ENCODE measurements at regions not wholly inside any gene's neighbourhood (a gene's known extent, or its start where the extent isn't known, plus 50 kb on each side); places are given as distances from the start of the nearest gene placed in this dataset.

DNA sequence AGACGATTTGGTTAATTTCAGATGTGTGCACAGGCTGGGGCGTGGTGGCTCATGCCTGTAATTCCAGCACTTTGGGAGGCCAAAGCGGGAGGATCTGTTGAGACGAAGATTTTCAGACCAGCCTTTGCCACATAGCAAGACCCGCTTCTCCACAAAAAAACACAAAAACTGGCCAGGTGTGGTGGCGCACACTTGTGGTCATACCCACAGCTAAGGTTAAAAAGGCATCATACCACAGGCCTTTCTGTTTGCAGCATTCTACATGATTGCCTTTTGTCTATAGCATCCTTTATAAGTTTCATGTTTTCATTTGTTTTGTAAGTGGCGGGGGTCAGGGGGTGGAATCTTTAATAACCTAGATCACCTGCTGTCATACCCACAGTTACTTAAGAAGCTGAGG is 239.9 kb upstream of the NOX3 start:
- Mint-ChIP-seq H3K27me3 (no peaks in the 10 kb centered on the region), H3K27ac (no peak overlapping the region), H3K4me1 (no peaks in the 10 kb centered on the region), H3K9me3 (ENCODE audit: low read depth) (no peaks in the 10 kb centered on the region), H3K36me3 (ENCODE audit: low read depth) (no peaks in the 10 kb centered on the region), H3K4me3 (no peak overlapping the region)
- intact Hi-C loops (cut with DNase I, micrococcal nuclease) = no loop called here
- no peak for DNase-seq
- CTCF ChIA-PET = no interaction called here
- POLR2A ChIA-PET = no interaction called here
- no peak for ATAC-seq

DNA sequence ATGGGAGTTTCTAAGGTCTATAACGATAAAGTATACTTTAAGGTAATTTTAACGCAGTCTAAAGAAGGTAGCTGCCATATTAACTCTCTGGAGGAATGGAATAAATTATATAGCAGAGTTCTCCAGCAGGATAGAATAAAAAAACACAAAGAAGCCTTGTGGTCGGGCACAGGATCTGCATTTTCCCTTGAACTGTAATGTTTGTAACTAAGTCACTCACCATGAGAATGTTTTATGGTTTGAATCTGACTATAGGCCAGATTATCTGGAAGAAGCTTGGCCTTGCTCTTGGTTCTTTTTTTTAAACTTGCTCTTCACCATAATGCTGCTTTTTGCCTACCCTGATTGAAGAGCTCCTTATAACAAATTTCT is 238.8 kb upstream of the NOX3 start:
- H3K4me1 Mint-ChIP-seq = no peaks in the 10 kb centered on the region
- no peak for ATAC-seq
- intact Hi-C loops (cut with DNase I, micrococcal nuclease) = no loop called here
- no peak overlapping the region for H3K27ac Mint-ChIP-seq
- H3K36me3 Mint-ChIP-seq (ENCODE audit: low read depth) = no peaks in the 10 kb centered on the region
- no peak for DNase-seq
- H3K4me3 Mint-ChIP-seq = no peak overlapping the region
- CTCF ChIA-PET = interaction anchor here (0.6 kb wide), 1 partner anchor 182 kb away, joined by 3 read pairs; no protein-coding TSS in a partner anchor
- H3K9me3 Mint-ChIP-seq (ENCODE audit: low read depth) = no peaks in the 10 kb centered on the region
- no peaks in the 10 kb centered on the region for H3K27me3 Mint-ChIP-seq
- POLR2A ChIA-PET = no interaction called here

DNA sequence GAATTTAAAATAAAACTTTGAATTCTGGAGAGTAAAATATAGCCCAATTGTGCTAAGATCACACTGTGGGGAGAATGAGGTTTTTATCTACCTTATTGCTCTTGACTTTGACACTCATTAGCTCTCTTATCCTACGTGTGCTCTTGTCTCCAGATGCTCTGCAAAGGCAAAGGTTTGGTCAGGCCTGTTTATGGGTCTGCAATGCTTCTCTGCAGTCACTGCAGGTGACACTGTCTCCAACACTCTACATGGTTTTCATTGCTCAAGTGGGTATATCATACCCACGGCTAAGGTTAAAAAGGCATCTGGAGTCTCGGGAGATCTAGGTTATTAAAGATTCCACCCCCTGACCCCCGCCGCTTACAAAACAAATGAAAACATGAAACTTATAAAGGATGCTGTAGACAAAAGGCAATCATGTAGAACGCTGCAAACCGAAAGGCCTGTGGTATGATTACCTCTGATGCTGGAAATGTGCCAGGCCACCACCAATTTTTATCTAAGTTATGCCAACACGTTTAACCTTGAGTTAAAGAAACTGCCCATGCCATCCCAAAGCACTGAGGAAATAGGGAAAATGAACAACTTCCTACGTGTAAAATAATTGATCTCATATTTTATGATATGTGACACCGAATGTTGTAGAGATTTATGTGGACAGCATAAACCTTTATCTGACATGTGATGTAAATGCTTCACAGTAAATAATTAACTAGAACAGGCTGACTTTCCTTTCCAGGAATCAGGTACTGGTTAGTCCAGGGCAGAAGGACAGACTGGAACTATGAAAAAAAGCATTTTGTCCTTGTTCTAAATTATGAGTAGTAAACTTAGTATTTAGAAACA is 238.2 kb upstream of the NOX3 start:
- Mint-ChIP-seq H3K36me3 (ENCODE audit: low read depth) (no peaks in the 10 kb centered on the region), H3K27me3 (no peaks in the 10 kb centered on the region), H3K4me1 (no peaks in the 10 kb centered on the region), H3K4me3 (no peak overlapping the region), H3K27ac (no peak overlapping the region), H3K9me3 (ENCODE audit: low read depth) (no peaks in the 10 kb centered on the region)
- ATAC-seq (no peak), DNase-seq (no peak)
- ChIA-PET CTCF (interaction anchor here (0.6 kb wide), 1 partner anchor 181 kb away, joined by 3 read pairs; no protein-coding TSS in a partner anchor), POLR2A (no interaction called here)
- intact Hi-C loops (cut with DNase I, micrococcal nuclease) = no loop called here

DNA sequence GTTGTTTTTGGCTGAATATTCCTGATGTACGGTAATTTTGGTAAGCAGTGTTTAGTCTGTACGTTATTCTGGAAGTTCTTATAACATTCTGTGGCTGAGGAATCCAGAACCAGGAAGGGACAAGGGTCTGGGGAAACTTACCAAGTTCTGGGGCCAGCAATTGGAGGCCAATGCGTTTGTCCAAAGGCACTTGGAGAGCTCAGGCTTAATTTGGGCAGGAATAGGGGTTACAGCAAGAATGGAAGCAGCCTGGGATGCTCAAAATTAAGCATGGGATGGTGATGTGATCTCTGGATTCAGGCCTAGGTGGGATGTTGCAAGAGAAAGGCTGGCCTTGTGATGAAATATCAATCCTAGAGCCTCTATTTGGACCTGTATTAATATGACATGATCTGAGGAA is 235.2 kb upstream of the NOX3 start:
- Mint-ChIP-seq H3K9me3 (ENCODE audit: low read depth) (no peaks in the 10 kb centered on the region), H3K4me3 (no peak overlapping the region), H3K27ac (no peak overlapping the region), H3K27me3 (peaks cover 4% of the 10 kb centered on the region), H3K4me1 (no peaks in the 10 kb centered on the region), H3K36me3 (ENCODE audit: low read depth) (no peaks in the 10 kb centered on the region)
- ATAC-seq = no peak
- CTCF ChIA-PET = no interaction called here
- no peak for DNase-seq
- POLR2A ChIA-PET = no interaction called here
- intact Hi-C loops (cut with DNase I, micrococcal nuclease) = no loop called here

- H3K9me3 Mint-ChIP-seq (ENCODE audit: low read depth) = no peaks in the 10 kb centered on the region
- CTCF ChIA-PET = no interaction called here
Measured at GRCh38 chr6:155687645-155688044, 232.0 kb upstream of the NOX3 start.

GRCh38 chr6:155684416-155685196 is 229.0 kb upstream of the NOX3 start:
- no peak for ATAC-seq
- H3K36me3 Mint-ChIP-seq (ENCODE audit: low read depth) = no peaks in the 10 kb centered on the region
- POLR2A ChIA-PET = interaction anchor here (0.6 kb wide), 1 partner anchor 1797 kb away, joined by 10 read pairs; no protein-coding TSS in a partner anchor
- H3K27ac Mint-ChIP-seq = no peak overlapping the region
- CTCF ChIA-PET = interaction anchor here (0.6 kb wide), 1 partner anchor 423 kb away, joined by 4 read pairs; no protein-coding TSS in a partner anchor
- intact Hi-C loops (cut with DNase I, micrococcal nuclease) = no loop called here
- H3K4me3 Mint-ChIP-seq = no peak overlapping the region
- H3K4me1 Mint-ChIP-seq = peaks cover 5% of the 10 kb centered on the region
- no peaks in the 10 kb centered on the region for H3K9me3 Mint-ChIP-seq (ENCODE audit: low read depth)
- DNase-seq = no peak
- H3K27me3 Mint-ChIP-seq = peaks cover 4% of the 10 kb centered on the region

More at GRCh38 chr6:155687645-155688044, 232.0 kb upstream of the NOX3 start:
- H3K36me3 Mint-ChIP-seq (ENCODE audit: low read depth) = no peaks in the 10 kb centered on the region
- H3K4me3 Mint-ChIP-seq = no peak overlapping the region
- H3K27me3 Mint-ChIP-seq = peaks cover 4% of the 10 kb centered on the region
- DNase-seq (no peak), ATAC-seq (no peak)
- H3K27ac Mint-ChIP-seq = no peak overlapping the region
- POLR2A ChIA-PET = no interaction called here
- peaks cover 5% of the 10 kb centered on the region for H3K4me1 Mint-ChIP-seq
- intact Hi-C loops (cut with DNase I, micrococcal nuclease) = no loop called here

DNA sequence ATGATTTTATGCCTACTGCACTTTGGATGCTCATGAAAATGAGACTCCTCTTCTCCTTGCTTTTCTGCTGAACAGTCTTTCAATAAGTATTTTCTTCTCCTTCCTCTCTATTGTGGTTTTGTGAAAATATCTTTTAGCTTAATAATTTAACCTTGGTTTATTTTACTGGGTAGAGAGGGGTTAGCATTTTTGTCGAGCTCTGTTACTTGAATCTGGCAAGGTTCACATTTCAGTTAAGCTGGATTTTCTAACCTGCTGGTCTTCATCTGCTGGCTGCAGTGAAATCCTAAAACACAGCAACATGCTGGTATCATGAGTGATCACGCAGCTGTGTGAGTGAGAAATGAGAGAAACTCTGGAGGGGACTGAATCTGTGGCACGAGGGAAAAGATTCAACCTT is 222.7 kb upstream of the NOX3 start:
- intact Hi-C loops (cut with DNase I, micrococcal nuclease) = no loop called here
- no peaks in the 10 kb centered on the region for H3K4me1 Mint-ChIP-seq
- no peak overlapping the region for H3K4me3 Mint-ChIP-seq
- DNase-seq (no peak), ATAC-seq (no peak)
- peaks cover 4% of the 10 kb centered on the region for H3K27me3 Mint-ChIP-seq
- H3K9me3 Mint-ChIP-seq (ENCODE audit: low read depth) = no peaks in the 10 kb centered on the region
- no peaks in the 10 kb centered on the region for H3K36me3 Mint-ChIP-seq (ENCODE audit: low read depth)
- CTCF ChIA-PET = interaction anchor here (0.5 kb wide), 1 partner anchor 143 kb away, joined by 3 read pairs; no protein-coding TSS in a partner anchor
- H3K27ac Mint-ChIP-seq = no peak overlapping the region
- POLR2A ChIA-PET = no interaction called here

DNA sequence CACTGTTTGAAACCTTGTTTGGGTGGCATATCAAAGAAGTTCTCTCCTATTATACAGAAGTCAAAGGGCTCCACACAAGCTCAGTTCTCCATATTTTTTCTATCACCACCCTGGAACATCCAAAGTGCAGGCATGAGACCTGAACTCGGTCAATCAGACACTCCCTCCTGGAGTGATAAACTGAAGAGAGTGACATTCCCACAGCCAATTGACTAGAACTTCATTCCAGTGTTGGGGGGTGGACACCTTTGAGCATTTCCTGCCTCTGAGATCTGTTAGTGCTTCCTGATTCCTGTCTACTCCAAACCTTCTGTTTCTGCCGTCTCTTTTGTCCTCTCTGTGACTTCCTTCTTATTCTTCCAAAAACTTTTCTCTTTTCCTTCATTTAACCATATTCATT is 220.7 kb upstream of the NOX3 start:
- no peaks in the 10 kb centered on the region for H3K36me3 Mint-ChIP-seq (ENCODE audit: low read depth)
- H3K27ac Mint-ChIP-seq = no peak overlapping the region
- H3K9me3 Mint-ChIP-seq (ENCODE audit: low read depth) = no peaks in the 10 kb centered on the region
- POLR2A ChIA-PET = no interaction called here
- H3K4me3 Mint-ChIP-seq = no peak overlapping the region
- H3K4me1 Mint-ChIP-seq = no peaks in the 10 kb centered on the region
- DNase-seq = no peak
- intact Hi-C loops (cut with DNase I, micrococcal nuclease) = no loop called here
- no peak for ATAC-seq
- peaks cover 5% of the 10 kb centered on the region for H3K27me3 Mint-ChIP-seq
- CTCF ChIA-PET = no interaction called here

- ChIA-PET CTCF (no interaction called here), POLR2A (no interaction called here)
- DNase-seq = no peak
- ATAC-seq = no peak
- Mint-ChIP-seq H3K9me3 (ENCODE audit: low read depth) (no peaks in the 10 kb centered on the region), H3K4me1 (no peaks in the 10 kb centered on the region), H3K36me3 (ENCODE audit: low read depth) (no peaks in the 10 kb centered on the region), H3K27ac (no peak overlapping the region), H3K27me3 (peaks cover 3% of the 10 kb centered on the region), H3K4me3 (no peak overlapping the region)
- intact Hi-C loops (cut with DNase I, micrococcal nuclease) = no loop called here
Measured at GRCh38 chr6:155670655-155671054, 215.0 kb upstream of the NOX3 start.

DNA sequence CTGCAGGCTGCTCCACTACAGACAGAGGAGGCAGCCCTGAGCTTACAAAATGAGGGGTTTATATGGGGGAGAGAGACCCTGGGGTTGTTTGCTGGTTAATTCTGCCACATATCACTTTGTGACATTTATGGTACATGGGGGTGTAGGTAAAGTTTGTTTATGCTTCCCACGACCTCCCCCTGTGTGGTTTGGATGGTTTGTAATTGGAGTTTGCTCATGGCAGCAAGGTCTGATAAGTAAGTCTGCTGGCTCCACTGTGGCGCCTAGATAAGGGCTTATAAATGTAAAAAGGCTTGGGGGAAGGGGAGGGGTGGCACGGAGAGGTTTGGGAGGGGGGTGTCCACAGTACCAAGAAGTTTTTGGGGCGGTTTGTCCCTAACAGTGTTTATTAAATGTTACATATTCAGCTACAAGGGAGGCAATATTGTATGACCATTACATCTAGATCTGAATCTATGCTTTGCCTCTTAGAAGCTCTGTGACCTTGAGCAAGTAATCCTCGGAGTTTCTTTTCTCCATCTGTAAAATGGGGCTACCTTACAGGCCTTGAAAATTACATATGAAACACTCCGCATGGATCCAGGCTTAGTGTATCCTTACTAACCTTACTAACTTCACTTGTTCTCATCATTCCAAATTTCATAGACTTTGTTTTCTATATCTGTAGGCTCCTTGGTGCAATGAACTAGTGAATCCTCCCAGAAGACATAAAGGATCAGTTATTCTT is 204.8 kb upstream of the NOX3 start:
- H3K36me3 Mint-ChIP-seq (ENCODE audit: low read depth) = no peaks in the 10 kb centered on the region
- ATAC-seq (no peak), DNase-seq (no peak)
- H3K4me1 Mint-ChIP-seq = no peaks in the 10 kb centered on the region
- H3K4me3 Mint-ChIP-seq = no peak overlapping the region
- peaks cover 20% of the 10 kb centered on the region for H3K27me3 Mint-ChIP-seq
- POLR2A ChIA-PET = no interaction called here
- intact Hi-C loops (cut with DNase I, micrococcal nuclease) = no loop called here
- peaks cover 3% of the 10 kb centered on the region for H3K9me3 Mint-ChIP-seq (ENCODE audit: low read depth)
- CTCF ChIA-PET = interaction anchor here (0.6 kb wide), 1 partner anchor 170 kb away, joined by 3 read pairs; no protein-coding TSS in a partner anchor
- H3K27ac Mint-ChIP-seq = no peak overlapping the region

GRCh38 chr6:155656024-155656423 is 200.4 kb upstream of the NOX3 start:
- intact Hi-C loops (cut with DNase I, micrococcal nuclease) = no loop called here
- ChIA-PET POLR2A (no interaction called here), CTCF (no interaction called here)
- Mint-ChIP-seq H3K27ac (no peak overlapping the region), H3K4me1 (no peaks in the 10 kb centered on the region), H3K36me3 (ENCODE audit: low read depth) (no peaks in the 10 kb centered on the region), H3K27me3 (peaks cover 15% of the 10 kb centered on the region), H3K9me3 (ENCODE audit: low read depth) (peaks cover 9% of the 10 kb centered on the region), H3K4me3 (no peak overlapping the region)
- DNase-seq = no peak
- no peak for ATAC-seq
